ENCODE measurements at regions not wholly inside any gene's neighbourhood (a gene's known extent, or its start where the extent isn't known, plus 50 kb on each side); places are given as distances from the start of the nearest gene placed in this dataset.

- TF ChIP-seq CTCF (IDR thresholded peaks at IDR 0.05), result no peak
- no peak for TF ChIP-seq POLR2A (IDR thresholded peaks at IDR 0.05)
These were observed 157.3 kb downstream of the SLC30A10 start for GRCh38 chr1:219771080-219771479.

Measured in thyroid gland (tissue), 4 donors.